ENCODE measurements at regions not wholly inside any gene's neighbourhood (a gene's known extent, or its start where the extent isn't known, plus 50 kb on each side); places are given as distances from the start of the nearest gene placed in this dataset.

GRCh38 chr14:48546996-48547395, 871.6 kb upstream of the MDGA2 start:
- no peak for DNase-seq

DNA sequence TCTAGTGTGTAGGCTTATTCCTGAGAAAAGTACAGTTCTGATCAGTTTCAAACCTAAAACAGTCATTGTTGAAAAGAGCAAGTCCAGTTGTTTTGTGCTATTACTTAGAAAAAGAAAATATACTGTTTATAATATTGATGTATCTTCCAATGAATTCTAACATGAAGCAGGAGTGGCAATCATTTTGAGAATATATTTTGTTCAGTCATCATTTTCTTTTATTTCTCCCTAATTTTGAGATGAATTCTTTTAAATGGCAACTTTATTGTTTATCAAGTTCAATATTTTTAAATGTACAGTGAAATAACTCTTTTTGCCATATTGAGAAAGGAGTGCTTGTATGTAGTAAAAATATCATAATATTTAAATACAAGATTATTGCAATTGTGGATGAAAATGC, 862.2 kb upstream of the MDGA2 start:
- no peak for DNase-seq

- no peak for DNase-seq
Measured at GRCh38 chr14:48536318-48536717, 860.9 kb upstream of the MDGA2 start.

GRCh38 chr14:48527832-48528231, 852.4 kb upstream of the MDGA2 start:
- no peak for DNase-seq

GRCh38 chr14:48526307-48526706, 850.9 kb upstream of the MDGA2 start:
- DNase-seq = no peak

GRCh38 chr14:48504921-48505320, 829.5 kb upstream of the MDGA2 start:
- DNase-seq = no peak

DNA sequence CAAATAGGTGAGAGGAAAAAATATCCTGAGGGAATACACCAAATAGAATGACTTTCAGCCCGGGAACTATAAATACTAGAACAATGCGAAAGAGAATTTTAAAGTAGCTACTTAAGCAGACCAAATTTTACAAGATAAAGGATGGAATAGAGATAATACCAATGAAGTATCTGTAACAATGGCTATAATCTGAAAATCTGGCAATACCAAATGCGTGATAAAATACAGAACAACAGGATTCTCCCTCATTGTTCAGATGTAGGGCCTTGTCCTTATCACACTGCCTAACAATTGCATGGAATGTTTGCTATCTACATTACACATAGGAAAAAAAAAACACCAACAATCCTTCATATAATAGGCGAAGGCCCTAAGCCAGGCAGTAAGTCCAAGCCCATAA, 815.4 kb upstream of the MDGA2 start:
- no peak for DNase-seq

- no peak for DNase-seq
Measured at GRCh38 chr14:48473944-48474343, 798.5 kb upstream of the MDGA2 start.

- DNase-seq = no peak
Measured at GRCh38 chr14:48456051-48456450, 780.6 kb upstream of the MDGA2 start.

DNA sequence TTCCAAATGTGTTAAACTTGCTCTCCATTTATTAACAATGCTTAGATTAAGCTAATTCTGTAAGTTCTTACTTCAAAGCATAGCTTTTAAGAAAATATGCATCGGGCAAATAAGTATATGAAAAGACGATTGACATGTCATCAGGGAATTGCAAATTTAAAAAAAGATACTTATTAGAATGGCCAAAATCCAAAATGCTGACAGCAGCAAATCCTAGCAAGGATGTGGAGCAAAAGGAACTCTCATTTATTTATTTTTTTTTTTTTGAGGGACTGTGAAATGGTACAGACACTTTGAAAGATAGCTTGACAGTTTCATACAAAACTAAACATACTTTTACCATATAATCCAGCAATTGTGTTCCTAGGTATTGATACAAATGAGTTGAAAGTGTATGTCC, 779.5 kb upstream of the MDGA2 start:
- DNase-seq = no peak

- no peak for DNase-seq
Measured at GRCh38 chr14:48452437-48452995, 777.1 kb upstream of the MDGA2 start.

DNA sequence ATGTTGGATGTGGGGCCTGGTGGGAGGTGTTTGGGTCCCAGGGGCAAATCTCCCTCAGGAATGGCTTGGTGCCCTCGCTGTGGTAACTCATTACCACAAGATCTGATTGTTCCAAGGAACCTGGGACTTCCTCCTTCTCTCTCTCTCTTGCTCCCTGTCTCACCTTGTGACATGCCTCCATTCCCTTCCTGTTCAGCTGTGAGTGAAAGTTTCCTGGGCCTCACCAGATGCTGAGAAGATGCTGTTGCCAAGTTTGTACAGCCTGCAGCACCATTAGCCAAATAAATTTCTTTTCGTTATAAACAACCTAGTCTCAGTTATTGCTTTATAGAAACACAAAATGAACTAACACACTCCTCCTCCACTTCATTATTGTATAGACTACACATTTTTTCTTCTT, 759.8 kb upstream of the MDGA2 start:
- no peak for DNase-seq

DNA sequence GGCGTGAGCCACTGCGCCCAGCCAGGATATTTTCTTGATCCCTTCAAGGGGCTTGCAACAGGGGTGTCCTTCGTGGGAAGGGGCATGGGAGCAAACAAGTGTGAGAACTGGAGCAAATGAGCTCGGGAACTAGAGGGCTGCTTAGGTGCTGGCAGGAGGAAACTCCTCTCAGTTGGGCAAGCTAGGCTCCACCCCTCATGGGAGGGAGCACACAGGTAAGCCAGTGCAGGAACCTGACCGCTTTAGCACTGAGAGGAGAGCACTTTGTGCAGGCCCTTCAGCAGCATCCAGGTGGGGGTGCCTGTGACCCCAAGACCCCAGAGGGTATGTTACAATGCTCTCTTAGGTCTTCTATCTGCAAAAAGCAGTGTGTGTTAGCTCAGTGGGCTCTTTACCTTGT, 755.4 kb upstream of the MDGA2 start:
- no peak for DNase-seq

DNA sequence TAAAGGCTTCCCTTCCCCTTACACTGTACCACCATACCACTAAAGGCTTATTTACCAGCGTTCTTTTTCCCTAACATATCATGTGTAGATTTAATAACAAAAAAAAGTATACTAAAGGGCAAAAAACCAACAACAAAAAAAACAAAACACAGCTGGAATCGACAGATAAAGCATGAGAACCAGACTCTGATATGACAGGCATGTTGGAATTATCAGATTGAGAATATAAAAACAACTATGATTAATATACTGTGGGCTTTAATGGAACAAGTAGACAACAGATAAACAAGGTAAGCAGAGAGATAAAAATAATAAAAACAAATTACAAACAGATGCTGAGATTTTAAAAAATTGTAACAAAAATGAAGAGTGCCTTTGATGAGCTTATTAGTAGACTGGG, 754.1 kb upstream of the MDGA2 start:
- DNase-seq = no peak

DNA sequence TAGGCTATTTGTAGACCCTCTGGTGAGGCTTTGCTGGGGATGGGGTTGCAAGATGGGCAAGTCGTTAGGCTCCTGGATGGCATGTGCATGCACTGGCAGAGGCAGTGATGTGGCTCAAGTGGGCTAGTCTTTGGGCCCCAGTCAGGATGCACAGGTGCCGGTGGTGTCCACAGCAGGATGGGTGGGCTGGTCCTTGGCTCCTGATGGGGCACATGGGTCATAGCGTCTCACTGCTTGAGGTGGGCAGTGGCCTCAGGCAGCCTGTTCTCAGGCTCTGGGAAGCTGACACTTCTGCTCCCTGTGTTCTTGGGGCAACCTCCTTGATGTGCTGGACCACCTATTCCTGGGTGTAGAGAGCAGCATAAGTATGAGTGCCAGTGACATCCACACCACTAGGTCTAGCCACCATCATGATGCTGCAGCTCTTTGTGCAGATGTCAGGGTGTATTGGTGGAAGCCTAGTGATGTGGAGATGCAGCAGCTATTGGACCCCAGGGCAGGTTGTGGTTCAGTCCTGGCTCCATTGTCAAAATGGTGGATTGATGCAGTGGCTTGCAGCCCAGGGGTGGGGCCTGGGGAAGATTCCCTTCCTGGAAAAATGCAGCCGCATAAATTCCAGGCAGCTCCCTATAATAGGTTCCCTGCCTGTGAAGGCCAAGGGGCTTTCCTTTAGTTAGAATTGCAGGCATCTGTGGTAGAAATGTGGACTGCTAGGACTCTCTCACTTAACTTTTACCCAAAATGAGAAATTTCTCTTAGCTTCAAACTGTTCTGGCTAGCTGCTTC, 742.5 kb upstream of the MDGA2 start:
- DNase-seq = no peak

GRCh38 chr14:48401321-48401720, 725.9 kb upstream of the MDGA2 start:
- no peak for DNase-seq

GRCh38 chr14:48398675-48399282, 723.4 kb upstream of the MDGA2 start:
- DNase-seq = no peak

- DNase-seq = no peak
Measured at GRCh38 chr14:48391661-48392060, 716.3 kb upstream of the MDGA2 start.

GRCh38 chr14:48390346-48390745, 714.9 kb upstream of the MDGA2 start:
- no peak for DNase-seq

DNA sequence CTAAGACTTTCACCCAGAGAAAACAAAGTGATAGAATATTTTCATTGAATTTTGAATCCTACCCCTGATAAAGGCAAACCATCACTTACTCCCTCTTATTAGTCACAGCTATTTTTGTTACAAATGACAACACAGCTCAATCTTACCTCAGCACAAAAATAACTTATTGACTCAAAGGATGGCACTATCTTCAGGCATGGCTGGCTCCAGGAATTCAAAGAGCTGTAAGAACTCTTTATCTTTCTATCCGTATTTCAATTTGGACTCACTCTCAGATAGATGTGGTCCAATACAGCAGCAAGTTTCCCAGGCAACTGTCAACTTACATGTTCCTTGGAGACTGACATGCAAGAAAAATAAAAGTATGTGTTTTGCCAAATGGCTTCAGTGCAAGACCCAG, 709.4 kb upstream of the MDGA2 start:
- no peak for DNase-seq

- DNase-seq = no peak
Measured at GRCh38 chr14:48382961-48383360, 707.6 kb upstream of the MDGA2 start.

- DNase-seq = no peak
Measured at GRCh38 chr14:48378541-48378940, 703.1 kb upstream of the MDGA2 start.

DNA sequence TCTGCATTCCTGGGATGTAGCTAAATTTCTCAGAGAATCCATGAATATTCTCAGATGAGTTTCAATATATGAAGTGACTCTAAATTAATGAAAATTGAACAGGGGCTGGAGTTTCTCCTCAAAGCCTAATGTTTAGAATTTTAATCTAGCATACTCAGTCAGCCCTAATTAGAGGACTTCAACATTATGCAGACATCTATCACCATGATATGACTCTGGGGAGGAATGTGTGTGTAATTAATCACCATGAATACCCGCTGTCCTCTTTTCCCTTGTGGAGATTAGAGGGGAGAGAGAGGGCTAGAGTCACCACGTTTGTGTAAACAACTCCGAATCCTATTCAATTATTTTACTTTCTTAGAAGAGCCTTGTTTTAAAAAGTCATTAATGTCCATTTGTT, 698.6 kb upstream of the MDGA2 start:
- DNase-seq = no peak

GRCh38 chr14:48350971-48351370, 675.6 kb upstream of the MDGA2 start:
- no peak for DNase-seq

- DNase-seq = no peak
Measured at GRCh38 chr14:48349689-48350088, 674.3 kb upstream of the MDGA2 start.

Data from stimulated activated CD8-positive, alpha-beta memory T cell treated with anti-CD3 and anti-CD28 coated beads, Interleukin-4, amount 100 ng/mL, for 48 hours (primary cell).